ENCODE measurements at regions not wholly inside any gene's neighbourhood (a gene's known extent, or its start where the extent isn't known, plus 50 kb on each side); places are given as distances from the start of the nearest gene placed in this dataset.

DNA sequence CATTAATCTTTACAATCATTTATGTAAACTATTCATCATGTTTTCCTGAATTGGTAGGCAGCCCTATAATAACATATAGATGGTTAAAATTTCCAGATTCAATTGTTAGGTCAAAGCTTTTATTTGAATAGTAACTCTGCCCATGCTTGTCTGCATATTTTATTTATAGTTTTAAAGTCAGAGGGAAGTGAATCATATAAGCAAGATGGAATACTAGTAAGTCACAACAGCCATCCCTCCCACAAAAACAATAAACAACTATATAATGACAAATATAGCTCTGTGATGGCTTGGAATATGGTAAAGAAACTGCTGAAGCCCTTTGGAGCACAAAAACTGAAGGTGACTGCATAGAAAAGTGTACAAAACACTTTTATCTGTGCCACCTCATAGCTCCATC lies 156.3 kb upstream of the TMEM106B start:
- TF ChIP-seq ZFP41 (tag by site-specific recombination; IDR thresholded peaks at IDR 0.05; ENCODE audit: borderline replicate concordance) (no peak), ZNF621 (tag by site-specific recombination; IDR thresholded peaks at IDR 0.05) (no peak), CTCF (tag by site-specific recombination; IDR thresholded peaks at IDR 0.05) (no peak), ZNF362 (tag by site-specific recombination; IDR thresholded peaks at IDR 0.05) (no peak), ZBTB7A (tag by site-specific recombination; IDR thresholded peaks at IDR 0.05; ENCODE audit: low read depth) (no peak), ZSCAN4 (tag by site-specific recombination; IDR thresholded peaks at IDR 0.05) (no peak), ZSCAN18 (tag by site-specific recombination; IDR thresholded peaks at IDR 0.05) (no peak), ZNF175 (tag by site-specific recombination; IDR thresholded peaks at IDR 0.05) (no peak), ZNF610 (tag by site-specific recombination; IDR thresholded peaks at IDR 0.05; ENCODE audit: borderline replicate concordance) (no peak), ZNF138 (tag by site-specific recombination; IDR thresholded peaks at IDR 0.05; ENCODE audit: borderline replicate concordance) (no peak), ZNF274 (IDR thresholded peaks at IDR 0.05; ENCODE audit: low read length) (no peak), ZNF274 (tag by site-specific recombination; IDR thresholded peaks at IDR 0.05; ENCODE audit: borderline replicate concordance) (no peak), KLF9 (tag by site-specific recombination; IDR thresholded peaks at IDR 0.05; ENCODE audit: low read depth) (no peak), ZBTB20 (tag by site-specific recombination; IDR thresholded peaks at IDR 0.05) (no peak)
- TF ChIP-seq, protein P1, sequence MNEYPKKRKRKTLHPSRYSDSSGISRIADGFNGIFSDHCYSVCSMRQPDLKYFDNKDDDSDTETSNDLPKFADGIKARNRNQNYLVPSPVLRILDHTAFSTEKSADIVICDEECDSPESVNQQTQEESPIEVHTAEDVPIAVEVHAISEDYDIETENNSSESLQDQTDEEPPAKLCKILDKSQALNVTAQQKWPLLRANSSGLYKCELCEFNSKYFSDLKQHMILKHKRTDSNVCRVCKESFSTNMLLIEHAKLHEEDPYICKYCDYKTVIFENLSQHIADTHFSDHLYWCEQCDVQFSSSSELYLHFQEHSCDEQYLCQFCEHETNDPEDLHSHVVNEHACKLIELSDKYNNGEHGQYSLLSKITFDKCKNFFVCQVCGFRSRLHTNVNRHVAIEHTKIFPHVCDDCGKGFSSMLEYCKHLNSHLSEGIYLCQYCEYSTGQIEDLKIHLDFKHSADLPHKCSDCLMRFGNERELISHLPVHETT (tag by site-specific recombination; IDR thresholded peaks at IDR 0.05), result no peak

All from HEK293 (cell line).